UCSD-AML1 (cell line): ENCODE measurements at regions not wholly inside any gene's neighbourhood (a gene's known extent, or its start where the extent isn't known, plus 50 kb on each side); places are given as distances from the start of the nearest gene placed in this dataset.

Source experiments
- DNase-seq: peaks from one replicate; lab custom pipeline; 2025; ENCODE audit not compliant: unreplicated experiment; lab: John Stamatoyannopoulos, UW

DNA sequence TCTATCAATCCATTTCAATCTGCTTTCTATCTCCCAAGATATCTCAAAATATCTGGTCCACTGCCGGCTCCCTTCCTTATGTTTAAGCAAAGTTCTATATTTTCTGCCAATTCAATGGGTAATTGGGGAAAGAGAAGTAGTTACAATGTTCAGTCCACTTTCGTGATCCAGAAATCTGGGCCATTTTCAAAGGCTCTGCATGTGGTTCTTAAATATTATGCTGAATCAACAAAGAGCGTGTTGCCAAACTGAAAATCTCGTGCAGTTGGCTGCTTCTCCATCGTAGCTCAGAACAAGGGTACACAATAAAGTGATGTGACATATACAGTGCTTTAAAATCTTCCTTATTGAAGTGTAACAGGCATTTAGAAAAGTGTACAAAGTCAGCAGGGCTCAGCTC lies 863.1 kb downstream of the RNF144A start:
- no peak for DNase-seq

GRCh38 chr2:7785700-7786099 lies 868.5 kb downstream of the RNF144A start:
- no peak for DNase-seq

GRCh38 chr2:7788736-7789135 lies 871.5 kb downstream of the RNF144A start:
- DNase-seq, result no peak

- no peak for DNase-seq
Observed at GRCh38 chr2:7792031-7792651, 874.9 kb downstream of the RNF144A start.

GRCh38 chr2:7795778-7796563 lies 878.8 kb downstream of the RNF144A start:
- DNase-seq, result no peak

DNA sequence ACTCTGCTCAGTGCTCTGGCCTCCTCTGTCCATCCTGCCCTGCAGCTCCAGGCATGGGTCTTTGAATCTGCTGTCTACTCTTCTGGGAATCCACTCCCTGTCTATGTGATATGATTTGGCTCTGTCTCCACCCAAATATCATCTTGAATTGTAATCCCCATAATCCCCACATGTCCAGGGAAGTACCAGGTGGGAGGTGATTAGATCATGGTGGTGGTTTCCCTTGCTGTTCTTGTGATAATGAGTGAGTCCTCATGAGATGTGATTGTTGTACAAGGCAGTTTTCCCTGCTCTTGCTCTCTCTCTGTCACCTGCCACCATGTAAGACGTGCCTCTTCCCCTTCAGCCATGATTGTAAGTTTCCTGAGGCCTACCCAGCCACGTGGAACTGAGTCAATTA lies 881.8 kb upstream of the ID2 start:
- no peak for DNase-seq

DNA sequence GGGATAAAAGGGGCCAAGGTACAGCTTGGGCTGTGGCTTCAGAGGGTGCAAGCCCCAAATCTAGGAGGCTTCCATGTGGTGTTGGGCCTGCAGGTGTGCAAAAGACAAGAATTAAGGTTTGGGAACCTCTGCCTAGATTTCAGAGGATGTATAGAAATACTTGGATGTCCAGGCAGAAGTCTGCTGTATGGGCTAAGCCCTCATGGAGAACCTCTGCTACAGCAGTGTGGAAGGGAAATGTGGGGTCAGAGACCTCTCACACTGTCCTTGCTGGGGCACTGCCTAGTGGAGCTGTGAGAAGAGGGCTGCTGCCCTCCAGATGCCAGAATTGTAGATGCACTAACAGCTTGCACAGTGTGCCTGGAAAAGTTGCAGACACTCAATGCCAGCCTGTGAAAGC lies 880.6 kb upstream of the ID2 start:
- DNase-seq, result no peak

GRCh38 chr2:7803515-7803914 lies 878.3 kb upstream of the ID2 start:
- DNase-seq, result no peak

- no peak for DNase-seq
Observed at GRCh38 chr2:7809640-7810039, 872.2 kb upstream of the ID2 start.

DNA sequence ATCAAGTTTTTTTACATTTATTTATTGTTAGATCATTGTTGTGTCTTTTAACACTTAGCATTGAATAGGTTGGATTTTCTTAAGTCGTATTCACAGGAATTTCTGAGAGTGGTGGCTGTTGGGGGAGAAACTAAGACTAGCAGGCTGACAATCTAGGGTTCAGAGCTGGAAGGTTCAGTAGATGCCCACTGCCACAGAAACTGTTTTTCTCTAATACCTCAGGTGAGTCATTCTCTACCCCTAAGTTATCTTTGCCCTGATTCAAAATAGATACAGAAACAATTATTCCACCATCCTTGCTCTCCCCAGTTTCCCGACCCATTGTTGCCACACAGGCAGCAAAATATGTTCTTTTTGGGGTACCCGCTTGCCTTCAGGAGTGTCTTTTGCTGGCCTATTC lies 870.8 kb upstream of the ID2 start:
- no peak for DNase-seq

GRCh38 chr2:7812231-7812995 lies 869.4 kb upstream of the ID2 start:
- no peak for DNase-seq

DNA sequence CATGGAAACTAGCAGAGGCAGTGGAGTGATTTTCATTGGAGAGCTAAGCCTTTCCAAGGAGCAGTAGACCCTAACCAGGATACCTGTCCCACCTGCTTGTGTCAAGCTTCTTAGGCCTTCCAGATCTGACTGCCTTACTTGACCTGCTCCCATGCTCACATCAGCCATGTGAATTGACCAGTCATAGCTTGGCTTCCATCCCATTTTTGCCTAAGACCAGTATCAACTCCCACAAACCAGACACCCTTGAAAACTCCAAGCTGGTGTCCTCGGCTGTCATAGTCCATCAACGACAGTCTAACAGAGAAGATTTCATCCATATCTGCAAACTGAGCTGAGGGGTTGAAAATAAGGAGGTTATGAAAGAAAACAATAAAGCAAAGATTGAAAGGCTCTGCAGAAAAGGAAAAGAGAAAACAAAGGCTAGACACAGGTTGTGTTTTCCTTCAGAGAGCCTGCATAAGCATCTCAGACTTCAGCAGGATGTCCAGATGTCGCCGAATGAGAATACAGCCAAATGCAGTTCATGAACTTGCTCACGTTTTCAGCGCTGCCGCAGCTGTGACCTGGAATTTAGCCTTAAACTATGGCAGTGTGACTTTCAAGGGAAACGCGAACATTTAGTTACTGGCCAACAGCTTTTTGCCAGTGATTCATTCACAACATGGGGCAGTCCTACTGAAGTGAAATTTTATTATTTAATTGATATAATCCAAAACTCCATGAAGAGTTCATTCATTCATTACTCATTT lies 868.1 kb upstream of the ID2 start:
- DNase-seq, result no peak

- DNase-seq, result no peak
Observed at GRCh38 chr2:7815726-7816125, 866.1 kb upstream of the ID2 start.

DNA sequence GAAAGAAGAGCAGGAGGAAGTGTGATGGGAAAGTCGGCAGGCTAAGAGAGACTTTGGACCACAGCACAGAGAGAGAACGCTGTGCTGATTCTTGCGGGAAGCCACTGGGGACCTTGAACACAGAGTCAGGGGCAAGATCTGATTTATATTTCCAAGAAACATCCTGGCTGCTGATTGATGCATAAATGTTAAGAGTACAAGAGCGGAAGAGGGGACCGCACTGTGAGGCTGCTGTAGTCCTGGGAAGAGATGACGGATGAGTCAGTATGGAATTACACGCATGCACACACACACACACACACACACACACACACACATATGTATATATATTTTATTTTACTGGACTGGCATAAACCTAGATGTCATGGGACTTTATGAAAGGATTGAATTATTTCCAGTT lies 865.6 kb upstream of the ID2 start:
- DNase-seq, result no peak

- DNase-seq, result no peak
Observed at GRCh38 chr2:7816944-7817343, 864.9 kb upstream of the ID2 start.

- no peak for DNase-seq
Observed at GRCh38 chr2:7819316-7819715, 862.5 kb upstream of the ID2 start.

GRCh38 chr2:7819850-7820249 lies 862.0 kb upstream of the ID2 start:
- no peak for DNase-seq

DNA sequence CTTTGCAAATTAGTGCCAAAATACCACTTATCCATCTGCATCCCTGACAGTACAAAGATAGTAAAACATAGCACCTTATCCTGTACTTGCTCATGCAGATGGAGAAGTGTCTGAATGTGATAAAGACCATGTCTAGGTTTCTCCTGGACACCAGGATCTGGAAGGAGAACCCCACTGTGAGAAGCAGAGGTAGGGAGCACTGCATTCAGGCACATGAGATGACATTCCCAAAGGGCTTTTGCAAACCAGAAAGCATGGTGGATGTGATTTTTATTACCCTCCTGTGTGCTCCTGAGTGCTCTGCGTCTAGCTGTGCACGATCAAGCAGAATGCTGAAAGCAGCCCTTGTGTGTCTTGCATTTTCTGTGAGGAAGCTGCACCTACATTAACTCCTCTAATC lies 857.6 kb upstream of the ID2 start:
- DNase-seq, result no peak

DNA sequence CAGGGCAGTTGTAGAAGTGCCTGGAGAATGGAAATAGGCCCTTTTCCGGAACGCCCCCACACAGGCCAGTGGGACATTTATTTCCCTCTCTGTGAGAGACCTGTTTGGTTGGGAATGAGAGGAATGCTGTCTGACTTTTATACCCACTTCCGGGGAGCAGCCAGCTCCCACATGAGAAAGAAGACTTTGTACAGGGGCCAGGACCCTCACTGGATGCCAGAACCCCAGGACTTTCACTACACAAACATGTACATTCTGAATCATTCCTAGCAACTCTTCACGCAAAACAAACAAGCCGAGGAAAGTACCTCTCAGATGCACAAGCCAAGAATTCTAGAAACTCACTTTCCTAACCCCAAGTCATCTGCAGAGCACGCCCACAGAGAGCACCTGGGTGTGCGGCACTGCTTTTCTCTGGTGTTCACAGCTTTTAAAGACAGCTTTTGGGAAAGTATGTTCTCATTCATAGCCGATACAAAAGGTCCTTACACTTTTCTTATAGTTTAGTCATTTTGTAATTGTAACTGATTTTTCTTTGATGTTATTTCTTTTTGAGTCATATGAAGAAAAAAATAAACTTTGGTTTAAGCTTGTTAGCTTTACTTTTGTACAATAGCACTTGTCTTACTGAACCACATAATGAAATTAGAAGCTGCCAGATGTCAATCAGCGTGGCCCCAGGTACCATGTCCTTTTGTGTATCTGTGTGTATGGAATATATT lies 856.1 kb upstream of the ID2 start:
- DNase-seq, result no peak

DNA sequence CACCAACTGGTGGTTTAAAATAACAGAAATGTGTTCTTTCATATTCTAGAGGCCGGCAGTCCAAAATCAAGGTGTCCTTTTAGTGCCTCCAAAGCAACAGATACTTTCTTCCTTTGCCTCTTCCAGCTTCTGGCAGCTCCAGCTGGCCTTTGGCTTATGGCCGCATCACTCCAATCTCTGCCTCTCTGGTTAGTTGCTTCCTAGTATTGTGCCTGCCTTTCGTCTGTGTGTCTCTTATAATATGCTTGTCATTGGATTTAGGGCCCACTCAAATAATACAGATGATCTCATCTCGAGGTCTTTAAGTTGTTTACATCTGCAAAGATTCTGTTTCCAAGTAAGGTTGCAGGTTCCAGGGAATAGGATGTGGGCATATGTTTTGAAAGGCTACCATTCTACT lies 855.2 kb upstream of the ID2 start:
- DNase-seq, result no peak

DNA sequence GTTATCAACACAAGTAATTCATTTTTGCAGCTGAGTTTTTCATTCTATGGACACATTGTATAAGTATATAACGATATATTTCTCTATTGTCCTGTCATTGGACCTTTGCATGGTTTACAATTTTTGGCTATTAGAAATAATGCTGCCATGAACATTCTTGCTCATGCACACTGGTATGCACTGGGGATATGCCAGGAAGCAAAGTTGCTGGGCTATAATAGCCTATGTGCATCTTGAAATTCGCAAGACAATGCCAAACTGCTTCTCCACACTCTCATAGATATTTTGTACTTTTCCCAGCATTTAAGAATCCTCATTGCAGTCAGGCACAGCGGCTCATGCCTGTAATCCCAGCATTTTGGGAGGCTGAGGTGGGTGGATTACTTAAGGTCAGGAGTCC lies 852.6 kb upstream of the ID2 start:
- DNase-seq, result no peak
